ENCODE measurements at regions not wholly inside any gene's neighbourhood (a gene's known extent, or its start where the extent isn't known, plus 50 kb on each side); places are given as distances from the start of the nearest gene placed in this dataset.

DNA sequence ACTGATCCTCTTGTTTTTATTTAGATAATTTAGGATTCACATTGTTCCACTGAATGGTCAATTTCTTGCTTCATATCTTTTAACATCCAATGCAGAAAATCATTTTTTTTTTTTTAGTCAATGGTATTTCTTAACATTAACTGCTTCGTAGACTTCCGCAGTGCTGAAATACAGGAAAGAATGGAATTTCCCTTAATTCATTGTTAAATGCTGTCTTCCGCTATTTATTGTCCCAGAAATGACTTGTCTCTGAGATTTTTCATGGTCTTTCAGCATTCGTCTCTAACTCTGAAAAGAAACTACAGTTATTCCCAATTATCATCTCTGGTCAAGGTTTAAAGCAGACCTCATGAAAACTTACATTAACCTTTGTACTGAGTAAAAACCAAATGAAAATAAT lies 1029.1 kb upstream of the MANEA start:
- Histone ChIP-seq H3K27me3 (ENCODE audit: control insufficient read depth in 3 of 3, insufficient read depth in 3 of 3, low read length in 2 of 3) (no peaks in the 10 kb centered on the region), H3K36me3 (ENCODE audit: control insufficient read depth in 4 of 4, insufficient read depth in 4 of 4, low read length in 4 of 4) (no peaks in the 10 kb centered on the region), H3K4me1 (ENCODE audit: control insufficient read depth in 5 of 5, insufficient read depth in 5 of 5, low read length in 5 of 5) (no peaks in the 10 kb centered on the region), H3K27ac (ENCODE audit: low read depth in 1 of 2, low read length in 1 of 2) (no peak overlapping the region), H3K9me3 (ENCODE audit: control insufficient read depth in 4 of 4, insufficient read depth in 3 of 4, low read length in 3 of 4) (no peaks in the 10 kb centered on the region), H3K4me3 (no peak overlapping the region), H3K9ac (ENCODE audit: insufficient read depth in 1 of 2, low read length in 2 of 2) (no peak overlapping the region)
- DNase-seq (no peak), ATAC-seq (ENCODE audit: insufficient read depth, low FRiP score) (no peak)
- no peak for TF ChIP-seq CTCF (IDR thresholded peaks at IDR 0.05; ENCODE audit: control extremely low read depth, extremely low read depth)
- WGBS, 2 donors, result 53 to 66% methylated on average over 4 of the region's 4 CpGs

DNA sequence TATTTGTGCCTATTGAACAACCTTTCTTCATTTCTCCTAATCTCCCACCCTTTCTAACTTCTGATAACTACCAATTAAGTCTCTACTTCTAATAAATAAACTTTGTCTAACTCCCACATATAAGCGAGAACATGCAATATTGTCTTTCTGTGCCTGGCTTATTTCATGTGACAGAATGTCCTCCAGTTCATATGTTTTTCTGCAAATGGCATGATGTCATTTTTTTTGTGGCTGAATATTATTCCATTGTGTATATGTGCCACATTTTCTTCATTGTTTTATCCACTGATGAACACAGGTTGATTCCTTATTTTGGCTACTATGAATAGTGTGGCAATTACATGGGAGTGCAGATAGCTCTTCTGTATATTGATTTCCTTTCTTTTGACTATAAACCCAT lies 1041.5 kb upstream of the MANEA start:
- H3K4me3 ChIP-seq, result no peak overlapping the region
- TF ChIP-seq CTCF (IDR thresholded peaks at IDR 0.05; ENCODE audit: control extremely low read depth, extremely low read depth), result no peak
- WGBS, 2 donors, result 92 to 94% methylated on average over 1 of the region's 1 CpG

DNA sequence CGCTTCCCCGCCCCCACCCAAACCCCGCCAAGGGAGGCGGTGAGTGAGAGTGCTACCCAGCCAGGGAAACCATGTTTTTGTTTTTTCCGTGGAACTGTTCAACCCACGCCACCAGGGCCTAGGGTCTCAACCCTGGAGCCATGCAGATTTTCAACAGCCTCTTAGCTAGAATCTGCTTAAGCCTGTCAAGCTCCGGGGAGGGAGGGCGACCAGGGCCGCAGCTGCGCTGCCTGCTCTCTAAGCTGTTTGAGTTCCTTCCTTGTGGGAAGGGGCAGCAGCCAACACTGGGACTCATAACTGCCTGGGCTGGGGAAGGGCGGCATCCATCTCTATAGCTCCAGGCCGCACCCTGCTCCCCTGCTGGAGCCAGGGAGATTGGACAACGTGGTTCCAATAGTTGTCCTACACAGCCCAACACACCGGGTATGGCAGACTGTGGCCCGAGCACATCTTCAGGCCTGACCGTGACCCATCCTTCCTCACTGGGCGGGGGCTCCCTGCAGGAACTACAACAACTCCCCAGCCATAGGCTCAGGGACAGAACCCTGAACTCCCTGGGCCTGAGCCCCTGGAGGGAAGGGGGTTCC lies 1065.7 kb upstream of the MANEA start:
- no peak for TF ChIP-seq CTCF (IDR thresholded peaks at IDR 0.05; ENCODE audit: control extremely low read depth, extremely low read depth)
- no peaks in the 10 kb centered on the region for H3K27me3 ChIP-seq (ENCODE audit: control insufficient read depth in 3 of 3, insufficient read depth in 3 of 3, low read length in 2 of 3)
- H3K4me1 ChIP-seq (ENCODE audit: control insufficient read depth in 5 of 5, insufficient read depth in 5 of 5, low read length in 5 of 5), result no peaks in the 10 kb centered on the region
- no peak overlapping the region for H3K4me3 ChIP-seq
- 89 to 94% methylated on average over 17 of the region's 17 CpGs for WGBS, 2 donors
- H3K9me3 ChIP-seq (ENCODE audit: control insufficient read depth in 4 of 4, insufficient read depth in 3 of 4, low read length in 3 of 4), result peaks cover 0 to 6% (median 0%) of the 10 kb centered on the region in 4 donors
- no peaks in the 10 kb centered on the region for H3K36me3 ChIP-seq (ENCODE audit: control insufficient read depth in 4 of 4, insufficient read depth in 4 of 4, low read length in 4 of 4)
- ATAC-seq (ENCODE audit: insufficient read depth, low FRiP score), result no peak
- no peak for DNase-seq
- no peak overlapping the region for H3K9ac ChIP-seq (ENCODE audit: insufficient read depth in 1 of 2, low read length in 2 of 2)
- no peak overlapping the region for H3K27ac ChIP-seq (ENCODE audit: low read depth in 1 of 2, low read length in 1 of 2)

More for the DNA sequence above, 1041.5 kb upstream of the MANEA start:
- H3K27me3 ChIP-seq (ENCODE audit: control insufficient read depth in 3 of 3, insufficient read depth in 3 of 3, low read length in 2 of 3), result no peaks in the 10 kb centered on the region
- ATAC-seq (ENCODE audit: insufficient read depth, low FRiP score) (no peak), DNase-seq (no peak)
- H3K36me3 ChIP-seq (ENCODE audit: control insufficient read depth in 4 of 4, insufficient read depth in 4 of 4, low read length in 4 of 4), result no peaks in the 10 kb centered on the region
- H3K9me3 ChIP-seq (ENCODE audit: control insufficient read depth in 4 of 4, insufficient read depth in 3 of 4, low read length in 3 of 4), result no peaks in the 10 kb centered on the region
- no peaks in the 10 kb centered on the region for H3K4me1 ChIP-seq (ENCODE audit: control insufficient read depth in 5 of 5, insufficient read depth in 5 of 5, low read length in 5 of 5)
- no peak overlapping the region for H3K9ac ChIP-seq (ENCODE audit: insufficient read depth in 1 of 2, low read length in 2 of 2)
- H3K27ac ChIP-seq (ENCODE audit: low read depth in 1 of 2, low read length in 1 of 2), result no peak overlapping the region

DNA sequence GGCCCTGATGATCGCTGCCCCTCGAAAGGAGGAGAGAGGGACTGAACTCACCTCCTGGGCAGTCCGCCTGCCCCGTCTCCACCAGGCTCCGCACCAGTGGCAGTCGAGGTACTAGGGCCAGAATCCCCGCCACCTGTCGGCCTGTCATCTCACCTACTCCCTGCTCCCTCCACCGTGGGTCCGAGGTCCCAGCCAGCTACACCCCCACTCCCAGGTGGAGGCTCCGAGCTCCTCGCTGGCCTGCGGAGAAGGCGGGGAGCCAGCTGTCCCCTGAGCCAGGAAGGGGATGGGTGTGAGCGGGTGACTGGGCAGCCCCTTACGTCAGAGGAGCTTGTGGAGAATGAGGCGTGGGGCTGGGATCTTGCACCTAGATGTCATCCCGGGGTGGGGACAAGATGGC lies 1066.5 kb upstream of the MANEA start:
- Histone ChIP-seq H3K9ac (ENCODE audit: insufficient read depth in 1 of 2, low read length in 2 of 2) (no peak overlapping the region), H3K9me3 (ENCODE audit: control insufficient read depth in 4 of 4, insufficient read depth in 3 of 4, low read length in 3 of 4) (peaks cover 0 to 6% (median 0%) of the 10 kb centered on the region in 4 donors), H3K27me3 (ENCODE audit: control insufficient read depth in 3 of 3, insufficient read depth in 3 of 3, low read length in 2 of 3) (no peaks in the 10 kb centered on the region), H3K4me1 (ENCODE audit: control insufficient read depth in 5 of 5, insufficient read depth in 5 of 5, low read length in 5 of 5) (no peaks in the 10 kb centered on the region), H3K27ac (ENCODE audit: low read depth in 1 of 2, low read length in 1 of 2) (no peak overlapping the region), H3K36me3 (ENCODE audit: control insufficient read depth in 4 of 4, insufficient read depth in 4 of 4, low read length in 4 of 4) (no peaks in the 10 kb centered on the region), H3K4me3 (no peak overlapping the region)
- WGBS, 2 donors, result 78 to 88% methylated on average over 18 of the region's 18 CpGs
- ATAC-seq (ENCODE audit: insufficient read depth, low FRiP score), result no peak
- peak in 1 of 3 donors; percentile 14 for DNase-seq
- TF ChIP-seq CTCF (IDR thresholded peaks at IDR 0.05; ENCODE audit: control extremely low read depth, extremely low read depth), result no peak
